DMS53 treated with DMSO at 0.1 percent for 48 hours (cell line): ENCODE measurements at regions not wholly inside any gene's neighbourhood (a gene's known extent, or its start where the extent isn't known, plus 50 kb on each side); places are given as distances from the start of the nearest gene placed in this dataset.

ENCODE experiments used
- DNase-seq: peaks from one replicate; lab custom pipeline; 2025; ENCODE audit not compliant: unreplicated experiment; lab: John Stamatoyannopoulos, UW

DNA sequence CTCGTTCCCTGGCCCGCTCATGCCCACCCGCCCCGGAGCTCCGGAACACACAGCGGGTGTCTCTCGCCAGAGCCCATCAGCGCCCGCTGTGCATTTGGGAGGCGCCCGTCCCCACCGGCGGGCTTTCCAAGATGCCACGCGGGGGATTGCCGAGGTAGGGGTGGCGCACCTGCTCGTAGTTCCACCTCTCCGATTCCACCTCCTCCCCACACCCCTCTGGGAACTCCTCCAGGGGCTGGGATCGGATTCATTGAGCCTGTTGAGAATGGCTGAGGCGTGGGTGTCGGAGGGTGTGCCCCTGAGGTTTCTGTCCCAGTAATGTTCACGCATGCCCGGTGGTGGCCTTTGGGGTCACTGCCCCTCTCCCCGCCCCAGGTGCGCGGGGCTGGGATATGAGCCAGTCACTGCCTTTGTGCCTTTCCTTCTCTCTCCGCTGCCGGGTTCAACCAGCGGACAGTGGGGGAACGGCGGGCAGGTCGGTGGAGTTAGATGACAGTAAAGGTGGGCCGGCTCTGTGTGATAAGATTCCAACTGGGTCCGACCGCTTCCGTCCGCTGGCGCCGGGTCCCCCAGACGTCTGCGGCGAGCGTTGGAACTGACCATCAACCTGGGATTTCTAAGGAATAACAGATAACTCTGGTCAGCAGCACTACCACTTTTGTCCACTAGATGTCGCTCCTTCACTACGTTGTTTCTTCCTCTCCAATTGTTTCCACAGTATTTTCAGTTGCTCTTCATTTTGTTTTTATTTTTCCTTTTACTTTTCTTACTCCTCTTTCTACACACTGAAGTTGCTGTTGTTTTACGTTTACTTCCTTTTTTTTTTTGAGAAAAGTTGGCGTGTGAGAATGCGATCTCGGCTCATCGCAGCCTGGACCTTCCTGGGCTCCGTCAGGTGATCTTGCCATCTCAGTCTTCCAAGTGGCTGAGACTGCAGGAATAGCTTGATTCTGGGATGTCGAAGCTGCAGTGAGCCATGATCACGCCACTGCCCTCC is 178.1 kb upstream of the ALG10B start:
- DNase-seq = peak; percentile 64

DNA sequence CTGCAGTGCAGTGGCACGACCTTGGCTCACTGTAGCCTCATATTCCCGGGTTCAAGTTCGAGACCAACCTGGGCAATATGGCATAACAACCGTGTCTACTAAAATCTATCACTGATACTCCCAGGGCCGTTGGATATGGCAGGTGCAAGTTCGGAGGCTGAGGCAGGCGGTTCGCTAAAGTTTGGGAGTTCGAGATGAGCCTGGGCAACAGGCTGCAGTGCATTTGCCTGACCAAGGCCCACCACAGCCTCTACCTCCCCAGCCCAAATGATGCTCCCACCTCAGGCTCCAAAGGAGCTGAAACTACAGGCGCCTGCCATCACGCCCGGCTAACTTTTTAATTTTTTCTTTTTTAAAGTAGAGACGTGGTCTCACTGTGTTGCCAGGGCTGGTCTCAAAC is 177.1 kb upstream of the ALG10B start:
- no peak for DNase-seq

DNA sequence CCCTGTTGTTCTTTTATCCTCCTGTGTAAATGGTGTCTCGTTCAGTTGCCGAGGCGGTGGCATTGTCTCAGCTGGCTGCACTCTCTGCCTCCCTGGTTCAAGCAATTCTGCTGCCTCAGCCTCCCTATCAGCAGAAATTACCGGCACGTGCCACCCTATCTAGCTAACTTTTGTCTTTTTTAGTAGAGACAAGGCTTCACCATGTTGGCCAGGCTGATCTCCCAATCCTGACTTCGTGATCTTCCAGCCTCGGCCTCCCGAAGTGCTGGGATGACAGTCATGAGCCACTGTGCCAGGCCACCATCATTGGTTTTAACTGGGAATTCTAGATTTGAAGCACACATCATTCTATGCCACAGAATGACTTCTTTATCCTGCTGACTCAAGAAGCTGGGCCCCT is 175.3 kb upstream of the ALG10B start:
- DNase-seq = no peak

DNA sequence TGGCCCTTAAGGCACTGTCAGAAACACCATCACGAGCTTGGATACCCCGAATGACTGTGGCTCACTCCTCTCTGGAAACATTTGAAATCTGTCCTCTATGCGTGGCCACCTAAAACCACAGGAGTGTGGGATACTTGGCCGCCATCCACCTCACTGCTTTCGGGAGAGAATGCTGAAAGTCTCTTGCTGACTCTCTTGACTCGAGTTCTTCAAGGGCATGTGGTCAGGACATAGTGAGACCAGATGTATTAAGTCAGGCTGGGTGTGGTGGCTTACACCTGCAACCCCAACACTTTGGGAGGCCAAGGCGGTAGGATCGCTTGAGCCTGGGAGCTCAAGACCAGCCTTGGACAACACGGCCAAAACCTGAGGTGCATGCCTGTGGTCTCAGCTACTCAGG is 174.7 kb upstream of the ALG10B start:
- no peak for DNase-seq

DNA sequence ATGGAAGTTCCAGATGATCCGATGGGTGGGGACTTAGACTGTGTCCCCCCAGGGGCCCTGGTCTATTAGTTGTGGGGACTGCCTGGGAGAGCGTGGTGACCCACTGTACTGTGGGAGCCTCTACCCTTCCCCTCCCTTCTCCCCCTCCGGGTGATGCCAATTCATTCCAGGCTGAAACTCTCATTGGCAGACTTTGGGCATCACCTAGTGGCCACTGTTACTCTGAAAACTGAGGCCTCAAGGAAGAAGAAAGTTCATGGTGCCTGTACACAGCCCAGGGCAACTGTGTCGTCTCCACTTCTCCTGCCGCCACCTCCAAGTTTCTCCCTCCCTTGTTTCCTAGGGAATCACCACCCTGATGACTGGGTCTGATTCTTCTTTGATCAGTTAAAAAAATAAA is 173.6 kb upstream of the ALG10B start:
- DNase-seq = no peak

DNA sequence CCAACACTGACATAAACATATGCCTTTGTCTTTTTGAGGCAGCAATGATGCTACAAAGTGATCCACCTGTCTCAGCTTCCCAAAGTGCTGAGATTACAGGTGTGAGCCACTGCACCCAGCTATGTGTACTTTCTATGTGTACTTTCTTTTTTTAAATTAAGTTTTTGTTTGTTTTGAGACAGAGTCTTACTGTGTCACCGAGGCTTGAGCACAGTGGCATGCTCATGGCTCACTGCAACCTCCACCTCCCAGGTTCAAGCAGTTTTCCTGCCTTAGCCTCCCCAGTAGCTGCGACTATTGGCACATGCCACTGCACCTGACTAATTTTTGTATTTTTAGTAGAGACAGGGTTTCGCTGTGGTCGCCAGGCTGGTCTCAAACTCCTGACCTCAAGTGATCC is 172.5 kb upstream of the ALG10B start:
- DNase-seq = no peak

DNA sequence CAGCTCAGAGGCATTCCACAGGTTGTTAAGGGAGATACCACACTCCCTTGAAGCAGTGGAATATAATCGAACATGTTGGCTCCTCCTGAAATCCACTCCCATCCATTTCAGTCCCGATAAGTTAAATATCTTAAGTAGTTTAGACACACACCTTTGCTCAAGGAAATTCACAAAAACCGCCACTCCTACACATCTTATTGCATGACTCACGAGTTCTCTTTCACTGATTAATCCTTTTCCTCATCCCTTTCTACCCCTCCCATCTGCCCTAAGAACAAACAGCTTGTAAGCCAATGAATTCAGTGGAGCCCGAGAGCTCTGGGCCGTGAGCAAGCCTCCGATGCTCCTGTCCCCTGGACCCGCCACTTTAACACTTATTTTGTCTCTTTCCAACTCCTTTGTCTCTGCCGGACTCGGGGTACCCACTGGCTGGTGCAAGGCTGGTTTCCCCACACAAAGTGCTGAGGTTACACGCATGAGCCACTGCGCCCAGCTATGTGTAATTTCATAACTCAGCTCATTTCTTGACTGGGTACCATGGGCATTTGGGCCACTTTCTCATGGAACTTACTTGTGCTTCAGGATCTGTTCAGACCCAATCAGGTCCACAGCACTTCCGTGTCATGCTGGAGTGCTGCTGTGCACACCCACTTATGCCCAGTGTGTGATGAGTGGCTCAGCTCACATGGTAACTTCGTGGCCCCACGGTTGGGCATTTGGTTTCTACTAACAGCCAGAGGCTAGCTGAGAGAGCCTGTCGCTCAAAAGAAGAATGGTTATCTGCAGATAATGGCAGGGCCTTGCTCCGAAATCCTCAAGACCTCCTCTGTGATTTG is 171.8 kb upstream of the ALG10B start:
- DNase-seq = no peak

DNA sequence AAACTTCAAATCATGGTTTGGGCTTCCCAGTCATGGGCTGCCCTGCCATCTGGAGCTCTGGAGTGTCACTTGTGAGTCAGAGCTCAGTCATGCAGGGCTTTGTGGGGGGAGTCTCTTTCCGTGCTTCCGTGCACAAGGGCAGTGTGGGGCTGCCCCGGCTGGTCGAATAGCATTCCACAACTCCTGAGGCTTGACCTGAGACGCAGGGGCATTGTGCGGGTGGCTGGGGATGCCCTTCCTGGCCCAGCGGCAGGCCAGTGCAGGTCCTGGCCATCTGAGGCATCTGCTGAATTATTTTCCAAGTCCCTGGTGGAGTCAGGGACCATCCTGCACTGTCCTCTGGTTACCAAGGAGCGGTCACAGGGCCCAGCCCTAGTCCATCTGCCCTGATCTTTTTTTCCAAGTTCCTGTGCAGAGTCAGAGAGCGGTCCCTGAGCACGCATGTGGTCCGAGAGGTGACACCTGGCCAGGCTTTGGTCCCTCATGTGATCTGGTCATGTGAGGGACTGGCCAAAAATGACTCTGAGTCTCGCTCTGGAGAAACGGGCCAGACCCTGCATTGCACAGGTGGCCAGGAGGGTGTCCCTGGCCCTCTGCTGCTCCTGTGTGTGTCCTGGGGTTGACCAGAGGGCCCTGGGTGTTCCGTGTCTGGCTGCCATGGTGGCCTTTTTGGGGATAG is 167.0 kb upstream of the ALG10B start:
- no peak for DNase-seq

DNA sequence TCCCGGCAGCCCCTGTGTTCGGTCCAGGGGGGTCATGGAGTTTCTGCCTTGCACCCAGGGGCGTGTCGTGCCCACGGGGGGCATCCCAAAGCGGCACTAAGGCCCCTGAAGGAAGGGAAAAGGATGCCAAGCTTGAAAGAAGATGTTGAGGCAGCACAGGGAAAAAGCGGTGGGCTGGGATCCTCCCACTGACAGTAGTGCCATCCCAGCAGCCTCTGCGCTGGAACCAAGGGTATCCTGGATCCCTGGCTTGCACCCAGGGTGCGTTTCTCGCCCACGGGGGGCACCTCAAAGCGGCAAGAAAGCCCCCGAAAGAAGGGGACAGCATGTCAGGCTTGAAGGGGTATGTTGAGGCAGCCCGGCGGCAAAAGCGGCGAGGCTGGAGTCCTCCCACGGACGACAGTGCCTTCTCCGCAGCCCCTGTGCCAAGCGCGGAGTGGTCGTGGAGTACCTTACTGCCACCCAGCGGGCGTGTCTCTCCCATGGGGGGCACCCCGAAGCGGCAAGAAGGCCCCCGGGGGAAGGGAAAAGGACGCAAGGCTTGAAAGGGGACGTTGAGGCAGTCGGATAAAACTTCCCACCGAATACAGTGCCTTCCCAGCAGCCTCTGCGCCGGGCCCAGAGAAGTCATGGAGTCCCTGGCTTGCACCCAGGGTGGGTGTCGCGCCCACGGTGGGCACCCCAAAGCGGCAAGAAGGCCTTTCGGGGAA is 164.4 kb upstream of the ALG10B start:
- no peak for DNase-seq

DNA sequence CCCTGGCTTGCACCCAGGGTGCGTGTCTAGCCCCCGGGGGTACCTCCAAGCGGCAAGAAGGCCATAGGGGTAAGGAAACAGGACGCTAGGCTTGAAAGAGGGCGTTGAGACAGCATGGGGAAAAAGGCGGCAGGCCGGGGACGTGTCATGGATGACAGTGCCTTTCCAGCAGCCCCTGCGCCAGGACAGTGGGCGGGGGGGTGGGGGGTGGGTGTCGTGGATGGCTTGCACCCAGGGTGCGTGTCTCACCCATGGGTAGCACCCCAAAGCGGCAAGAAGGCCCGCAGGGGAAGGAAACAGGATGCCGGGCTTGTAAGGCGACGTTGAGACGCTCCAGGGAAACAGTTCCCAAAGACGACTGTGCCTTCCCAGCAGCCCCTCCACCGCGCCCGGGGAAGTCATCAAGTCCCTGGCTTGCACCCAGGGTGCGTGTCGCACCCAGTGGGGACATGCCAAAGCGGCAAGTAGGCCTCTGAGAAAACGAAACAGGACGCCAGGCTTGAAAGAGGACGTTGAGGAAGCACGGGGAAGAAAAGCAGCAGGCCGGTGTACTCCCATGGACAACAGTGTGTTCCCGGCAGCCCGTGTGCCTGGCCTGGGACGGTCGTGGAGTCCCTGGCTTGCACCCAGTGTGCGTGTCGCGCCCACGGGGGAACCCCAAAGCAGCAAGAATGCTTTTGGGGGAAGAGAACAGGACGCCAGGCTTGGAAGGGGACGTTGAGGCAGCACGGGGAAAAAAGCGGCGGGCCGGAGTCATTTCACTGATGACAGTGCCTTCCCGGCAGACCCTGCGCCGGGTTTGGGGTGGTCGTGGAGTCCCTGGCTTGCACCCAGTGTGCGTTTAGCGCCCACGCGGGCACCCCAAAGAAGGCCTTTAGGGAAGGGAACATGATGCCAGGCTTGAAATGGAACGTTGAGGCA is 163.5 kb upstream of the ALG10B start:
- peak; percentile 17 for DNase-seq

DNA sequence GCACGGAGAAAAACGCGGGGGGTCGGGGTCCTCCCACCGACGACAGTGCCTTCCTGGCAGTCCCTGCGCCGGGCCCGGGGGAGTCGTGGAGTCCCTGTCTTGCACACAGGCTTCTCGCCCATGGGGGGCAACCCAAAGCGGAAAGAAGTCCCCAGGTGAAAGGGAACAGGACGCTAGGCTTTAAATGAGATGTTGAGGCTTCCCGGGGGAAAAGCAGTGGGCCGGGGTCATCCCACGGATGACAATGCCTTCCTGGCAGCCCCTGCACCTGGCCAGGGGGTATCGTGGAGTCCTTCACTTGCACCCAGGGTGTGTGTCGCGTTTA is 162.9 kb upstream of the ALG10B start:
- no peak for DNase-seq

DNA sequence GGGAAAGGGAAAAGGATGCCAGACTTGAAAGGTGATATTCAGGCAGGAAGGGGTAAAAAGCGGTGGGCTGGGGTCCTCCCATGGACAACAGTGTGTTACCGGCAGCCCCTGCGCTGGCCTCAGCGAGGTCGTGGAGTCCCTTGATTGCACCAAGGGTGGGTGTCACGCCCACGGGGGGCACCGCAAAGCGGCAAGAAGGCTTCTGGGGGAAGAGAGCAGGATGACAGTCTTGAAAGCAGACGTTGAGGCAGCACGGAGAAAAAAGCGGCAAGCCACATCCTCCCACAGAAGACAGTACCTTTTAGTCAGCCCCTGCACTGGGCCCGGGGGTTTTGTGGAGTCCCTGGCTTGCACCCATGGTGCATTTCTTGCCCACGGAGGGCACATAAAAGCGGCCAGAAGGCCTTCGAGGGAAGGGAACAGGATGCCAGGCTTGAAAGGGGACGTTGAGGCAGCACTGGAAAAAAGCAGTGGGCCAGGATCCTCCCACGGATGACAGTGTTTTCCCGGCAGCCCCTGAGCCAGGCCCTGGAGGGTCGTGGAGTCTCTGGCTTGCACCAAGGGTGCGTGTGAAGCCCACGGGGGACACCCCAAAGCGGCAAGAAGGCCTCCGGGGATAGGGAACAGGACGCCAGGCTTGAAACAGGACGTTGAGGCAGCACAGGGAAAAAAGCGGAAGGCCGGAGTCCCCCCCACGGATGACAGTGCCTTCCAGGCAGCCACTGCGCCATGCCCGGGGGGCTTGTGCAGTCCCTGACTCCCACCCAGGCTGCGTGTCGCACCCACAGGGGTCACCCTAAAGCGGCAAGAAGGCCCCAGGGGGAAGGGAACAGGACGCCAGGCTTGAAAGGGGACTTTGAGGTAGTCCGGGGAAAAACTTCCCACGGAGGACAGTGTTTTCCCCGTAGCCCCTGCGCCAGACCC is 162.2 kb upstream of the ALG10B start:
- DNase-seq = no peak

DNA sequence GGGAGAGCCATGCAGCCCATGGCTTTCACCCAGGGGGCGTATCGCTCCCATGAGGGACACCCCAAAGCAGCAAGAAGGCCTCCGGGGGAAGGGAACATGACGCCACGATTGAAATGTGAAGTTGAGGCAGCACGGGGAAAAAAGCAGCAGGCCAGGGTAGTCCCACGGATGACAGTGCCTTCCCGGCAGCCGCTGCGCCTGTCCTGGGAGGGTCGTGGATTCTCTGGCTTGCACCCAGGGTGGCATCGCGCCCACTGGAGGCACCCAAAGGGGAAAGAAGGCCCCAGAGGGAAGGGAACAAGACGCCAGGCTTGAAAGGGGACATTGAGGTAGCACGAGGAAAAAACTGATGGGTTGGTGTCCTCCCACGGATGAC is 161.6 kb upstream of the ALG10B start:
- no peak for DNase-seq

DNA sequence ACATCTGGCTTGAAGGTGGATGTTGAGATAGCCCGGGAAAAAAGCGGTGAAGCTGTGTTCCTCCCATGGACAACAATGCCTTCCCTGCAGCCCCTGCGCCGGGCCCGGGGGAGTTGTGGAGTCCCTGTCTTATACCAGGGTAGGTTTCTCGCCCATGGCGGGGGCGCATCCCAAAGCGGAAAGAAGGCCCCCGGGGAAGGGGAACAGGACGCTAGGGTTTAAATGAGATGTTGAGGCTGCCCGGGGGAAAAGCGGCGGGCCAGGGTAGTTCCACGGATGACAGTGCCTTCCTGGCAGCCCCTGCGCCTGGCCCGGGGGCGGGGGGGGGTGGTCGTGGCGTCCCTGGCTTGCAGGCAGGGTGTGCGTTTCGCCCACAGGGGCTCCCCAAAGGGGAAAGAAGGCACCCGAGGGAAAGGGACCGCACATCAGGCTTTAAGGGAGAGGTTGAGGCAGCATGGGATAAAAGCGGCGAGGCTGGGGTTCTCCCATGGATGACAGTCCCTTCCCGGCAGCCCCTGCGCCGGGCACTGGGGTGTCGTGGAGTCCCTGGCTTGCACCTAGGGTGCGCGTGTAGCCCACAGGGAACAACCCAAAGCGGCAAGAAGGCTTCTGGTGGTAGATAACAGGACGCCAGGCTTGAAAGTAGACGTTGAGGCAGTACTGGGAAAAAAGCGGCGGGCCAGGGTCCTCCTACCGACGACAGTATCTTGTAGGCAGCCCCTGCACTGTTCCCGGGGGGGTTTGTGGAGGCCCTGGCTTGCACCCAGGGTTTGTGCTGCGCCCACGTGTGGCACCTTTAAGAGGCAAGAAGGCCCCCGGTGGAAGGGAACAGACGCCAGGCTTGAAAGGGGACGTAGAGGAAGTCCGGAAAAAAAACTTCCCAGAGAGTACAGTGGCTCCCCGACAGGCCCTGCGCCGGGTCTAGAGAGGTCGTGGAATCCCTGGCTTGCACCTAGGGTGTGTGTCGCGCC is 160.8 kb upstream of the ALG10B start:
- DNase-seq = no peak

DNA sequence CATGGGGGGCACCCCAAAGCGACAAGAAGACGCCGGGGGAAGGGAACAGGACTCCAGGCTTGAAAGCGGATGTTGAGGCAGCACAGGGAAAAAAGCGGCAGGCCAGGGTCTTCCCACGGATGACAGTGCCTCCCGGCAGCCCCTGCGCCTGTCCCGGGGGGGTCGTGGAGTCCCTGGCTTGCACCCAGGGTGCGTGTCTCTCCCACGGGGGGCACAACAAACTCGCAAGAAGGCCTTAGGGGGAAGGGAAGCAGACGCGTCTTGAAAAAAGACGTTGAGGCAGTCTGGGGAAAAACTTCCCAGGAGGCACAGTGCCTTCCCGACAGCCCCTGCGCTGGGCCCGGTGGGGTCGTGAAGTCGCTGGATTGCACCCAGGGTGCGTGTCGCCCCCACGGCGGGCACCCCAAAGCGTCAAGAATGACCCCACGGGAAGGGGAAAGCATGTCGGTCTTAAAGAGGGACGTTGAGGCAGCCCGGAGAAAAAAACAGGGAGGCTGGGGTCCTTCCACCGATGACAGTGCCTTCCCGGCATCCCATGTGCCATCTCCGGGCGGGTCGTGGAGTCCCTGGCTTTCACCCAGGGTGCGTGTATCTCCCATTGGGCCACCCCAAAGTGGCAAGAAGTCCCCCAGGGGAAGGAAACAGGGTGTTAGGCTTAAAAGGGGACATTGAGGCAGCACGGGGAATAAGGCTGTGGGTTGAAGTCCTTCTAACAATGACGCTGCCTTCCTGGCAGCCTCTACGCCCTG is 159.9 kb upstream of the ALG10B start:
- DNase-seq = no peak

DNA sequence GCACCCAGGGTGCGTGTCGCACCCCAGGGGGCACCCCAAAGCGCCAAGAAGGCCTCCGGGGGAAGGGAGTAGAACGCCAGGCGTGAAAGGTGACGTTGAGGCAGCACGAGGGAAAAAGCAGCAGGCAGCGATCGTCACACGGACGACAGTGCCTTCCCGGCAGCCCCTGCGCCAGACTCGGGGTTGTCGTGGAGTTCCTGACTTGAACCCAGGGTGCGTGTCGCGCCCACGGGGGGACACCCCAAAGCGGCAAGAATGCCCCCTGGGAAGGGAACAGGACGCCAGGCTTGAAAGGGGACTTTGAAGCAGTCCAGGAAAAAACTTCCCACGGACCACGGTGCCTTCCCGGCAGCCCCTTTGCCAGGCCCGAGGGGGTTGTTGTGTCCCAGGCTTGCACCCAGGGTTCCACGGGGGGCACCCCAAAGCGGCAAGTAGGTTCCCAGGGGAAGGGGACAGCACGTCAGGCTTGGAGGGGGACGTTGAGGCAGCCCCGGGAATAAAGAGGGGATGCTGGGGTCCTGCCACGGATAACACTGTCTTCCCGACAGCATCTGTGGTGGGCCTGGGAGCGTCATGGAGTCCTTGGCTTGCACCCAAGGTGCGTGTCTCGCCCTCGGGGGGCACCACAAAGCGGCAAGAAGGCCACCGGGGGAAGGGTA is 159.2 kb upstream of the ALG10B start:
- DNase-seq = no peak
